RPMI8226 (cell line): ENCODE measurements at regions not wholly inside any gene's neighbourhood (a gene's known extent, or its start where the extent isn't known, plus 50 kb on each side); places are given as distances from the start of the nearest gene placed in this dataset.
A peak's percentile ranks its signal among the peaks of the same experiment; 100 is the strongest.
"Not testable (repeated sequence)": the region's sequence is repeated elsewhere in the genome, so short reads cannot be mapped to it uniquely, and the experiment has no call there.

Experiments used
- DNase-seq: peaks from one replicate; pipeline ENCODE4 v3.0.0-alpha.2; 2015

DNA sequence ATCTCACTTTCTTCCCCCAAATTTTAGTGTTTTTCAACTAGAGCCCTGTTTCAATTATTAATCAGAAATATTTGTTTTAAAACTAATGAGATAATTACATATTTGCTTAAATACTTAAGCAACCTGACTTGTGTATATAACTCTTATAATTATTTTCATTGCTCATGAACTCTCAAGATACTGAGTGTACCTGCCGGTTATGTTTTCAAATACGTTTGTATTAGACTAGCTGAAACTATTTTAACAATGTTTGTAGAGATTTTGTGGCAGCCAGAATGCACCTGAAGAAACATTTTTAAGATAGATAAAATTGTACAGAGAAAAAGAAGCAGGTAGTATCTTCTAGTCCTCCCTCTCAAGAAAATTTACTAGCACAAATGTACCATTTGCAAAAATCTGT, 140.6 kb upstream of the CXADR start:
- no peak for DNase-seq

GRCh38 chr21:17386498-17386897, 126.3 kb upstream of the CXADR start:
- no peak for DNase-seq

DNA sequence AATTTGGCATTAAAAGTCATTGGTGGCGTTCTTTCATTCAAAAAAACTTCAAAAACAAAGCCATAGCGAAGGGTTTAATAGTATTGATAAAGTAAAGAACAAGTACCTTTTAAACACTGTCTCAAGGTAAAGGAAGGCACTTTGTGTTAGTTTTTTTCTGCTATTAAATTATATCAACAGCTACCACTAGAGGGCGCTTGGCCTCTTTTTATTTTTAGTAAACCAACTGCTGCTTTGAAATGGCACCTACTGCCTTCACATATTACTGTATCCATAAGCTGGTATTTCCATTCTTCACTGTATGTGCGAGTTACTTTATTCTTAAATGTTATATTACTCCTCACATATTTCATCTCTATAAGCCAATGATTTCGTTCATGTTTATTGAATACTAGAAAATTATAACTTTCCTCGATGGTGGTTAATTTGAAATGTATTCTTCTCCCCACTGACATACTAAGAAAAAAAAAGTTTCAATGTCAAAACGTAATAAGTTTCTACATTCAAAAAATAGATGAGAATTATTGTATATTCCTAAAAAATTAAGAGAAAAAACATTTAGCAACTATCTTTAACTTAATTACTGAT, 125.7 kb upstream of the CXADR start:
- DNase-seq, result peak; percentile 77

GRCh38 chr21:17388226-17388625, 124.6 kb upstream of the CXADR start:
- DNase-seq, result peak; percentile 6

GRCh38 chr21:17389311-17389710, 123.5 kb upstream of the CXADR start:
- DNase-seq, result no peak

GRCh38 chr21:17390569-17390968, 122.3 kb upstream of the CXADR start:
- no peak for DNase-seq

DNA sequence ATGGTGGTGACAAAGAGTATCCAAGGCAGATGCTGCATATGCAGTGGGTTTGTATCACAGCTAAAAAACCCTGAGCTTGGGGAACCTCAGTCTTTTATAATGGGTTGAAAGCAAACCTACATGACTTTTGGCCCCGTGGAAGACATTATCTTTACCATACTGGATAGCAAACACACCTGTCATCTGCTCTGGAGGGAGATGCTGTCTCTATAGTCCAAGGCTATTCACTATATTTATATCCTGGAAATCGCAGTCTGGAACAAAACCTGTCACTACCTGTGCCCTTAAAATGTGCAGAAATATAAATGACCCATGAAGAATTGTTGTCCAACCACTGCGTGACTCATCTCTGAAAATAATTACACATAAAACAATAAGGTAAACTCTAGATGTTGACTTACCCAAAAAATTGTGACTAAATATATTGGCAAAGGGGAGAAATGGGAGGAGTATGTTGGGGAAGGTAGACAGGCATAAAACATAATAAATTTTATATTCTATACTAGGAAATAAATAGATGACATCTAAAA, 121.0 kb upstream of the CXADR start:
- DNase-seq, result no peak

DNA sequence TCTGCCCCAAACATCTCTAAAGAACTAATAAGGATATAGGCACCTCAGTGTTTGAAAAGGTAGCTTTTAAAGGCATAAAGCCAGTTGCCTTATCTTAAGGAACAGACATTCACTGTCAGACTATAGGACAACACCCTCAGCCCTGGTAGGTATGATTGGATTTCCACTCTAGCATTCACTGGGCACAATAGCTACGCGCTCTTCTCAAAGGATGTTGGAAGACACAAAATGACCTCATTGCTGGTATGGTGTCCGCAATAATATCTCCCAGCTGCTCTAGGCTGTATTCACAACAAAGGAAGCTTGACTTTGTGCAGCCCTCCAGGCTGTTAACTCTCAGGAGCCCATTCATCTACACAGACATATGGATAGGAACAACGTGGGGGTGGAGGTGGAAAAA, 119.4 kb upstream of the CXADR start:
- DNase-seq, result no peak

DNA sequence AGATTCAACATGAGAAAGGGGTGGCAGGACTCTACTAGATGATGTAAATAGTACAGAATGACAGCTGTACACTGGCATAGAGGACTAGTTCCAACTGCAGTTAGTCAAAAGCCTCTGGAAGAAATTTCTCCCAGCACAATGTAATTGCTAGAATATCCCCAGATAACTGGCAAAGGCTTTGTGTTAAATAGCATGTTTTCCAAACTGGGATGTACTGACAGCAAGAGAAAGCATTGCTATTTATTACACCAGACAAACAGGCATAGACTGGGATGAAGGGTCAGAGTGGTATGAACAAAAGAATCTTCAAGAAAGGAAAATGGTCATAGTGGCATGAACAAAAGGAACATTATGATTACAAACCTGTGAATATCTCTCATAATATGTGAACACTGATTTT, 115.9 kb upstream of the CXADR start:
- DNase-seq, result no peak

GRCh38 chr21:17397703-17398102, 115.1 kb upstream of the CXADR start:
- DNase-seq, result no peak

DNA sequence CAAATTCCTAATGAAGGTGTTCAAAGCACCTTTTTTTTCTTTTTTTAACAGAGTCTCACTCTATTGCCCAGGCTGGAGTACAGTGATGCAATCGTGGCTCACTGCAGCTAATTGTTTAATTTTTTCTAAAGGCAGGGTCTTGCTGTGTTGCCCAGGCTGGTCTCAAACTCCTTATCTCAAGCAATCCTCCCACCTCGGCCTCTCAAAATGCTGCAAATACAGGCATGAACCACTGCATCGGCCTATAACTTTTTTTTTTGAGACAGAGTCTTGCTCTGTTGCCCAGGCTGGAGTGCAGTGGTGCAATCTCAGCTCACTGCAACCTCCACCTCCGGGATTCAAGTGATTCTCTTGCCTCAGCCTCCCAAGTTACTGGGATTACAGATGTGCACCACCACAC, 113.9 kb upstream of the CXADR start:
- DNase-seq, result not testable (repeated sequence)

- no peak for DNase-seq
These were observed 109.9 kb upstream of the CXADR start for GRCh38 chr21:17402937-17403336.

DNA sequence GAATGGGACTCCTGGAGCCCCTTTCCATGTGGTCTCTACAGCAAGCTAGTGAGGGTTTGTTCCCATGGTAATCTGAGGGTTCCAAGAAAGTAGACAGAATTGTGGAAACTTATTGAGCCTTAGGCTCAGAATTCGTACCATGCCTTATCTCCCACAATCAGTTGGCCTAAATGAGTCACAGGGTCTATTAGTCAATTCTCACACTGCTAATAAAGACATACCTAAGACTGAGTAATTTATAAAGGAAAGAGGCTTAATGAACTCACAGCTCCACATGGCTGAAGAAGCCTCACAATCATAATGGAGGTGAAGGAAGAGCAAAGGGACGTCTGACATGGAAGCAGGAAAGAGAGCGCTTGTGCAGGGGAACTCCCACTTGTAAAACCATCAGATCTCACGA, 106.6 kb upstream of the CXADR start:
- DNase-seq, result no peak

DNA sequence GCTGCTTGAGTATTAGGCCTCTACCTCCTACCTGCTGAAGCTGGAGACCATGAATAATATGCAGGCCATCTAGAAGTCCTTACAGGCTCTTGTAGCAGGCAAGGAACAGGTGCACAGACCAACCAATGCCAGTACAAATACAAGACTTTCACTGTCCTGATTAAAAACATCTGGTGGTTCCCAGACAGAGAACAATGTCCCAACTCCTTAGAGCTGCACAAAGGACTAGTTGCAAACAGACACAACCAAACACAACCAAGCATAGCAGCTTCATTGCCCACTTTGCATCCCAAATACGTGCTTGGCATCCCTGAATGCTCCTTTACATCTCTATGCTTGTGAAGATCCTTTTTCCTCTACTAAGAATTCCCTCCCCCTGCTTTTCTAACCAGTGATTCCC, 98.1 kb upstream of the CXADR start:
- DNase-seq, result no peak

- no peak for DNase-seq
These were observed 96.7 kb upstream of the CXADR start for GRCh38 chr21:17416139-17416538.

DNA sequence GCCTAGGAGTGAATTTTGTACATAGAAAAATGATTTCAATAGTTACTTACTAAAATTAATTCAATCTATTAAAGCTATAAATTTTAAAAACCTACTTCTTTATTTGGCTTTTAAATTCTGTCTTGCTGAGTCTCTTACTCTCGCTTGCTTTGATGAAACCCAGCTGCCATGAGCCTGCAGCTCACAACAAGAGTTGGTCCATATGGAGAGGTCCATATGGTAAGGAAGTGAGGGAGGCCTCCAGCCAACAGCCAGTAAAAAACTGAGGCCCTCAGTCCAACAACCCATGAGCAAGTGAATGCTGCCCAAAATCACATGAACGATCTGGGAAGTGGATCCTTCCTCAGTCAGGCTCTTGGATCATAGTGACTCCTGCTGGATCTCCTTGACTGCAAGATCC, 89.9 kb upstream of the CXADR start:
- no peak for DNase-seq

DNA sequence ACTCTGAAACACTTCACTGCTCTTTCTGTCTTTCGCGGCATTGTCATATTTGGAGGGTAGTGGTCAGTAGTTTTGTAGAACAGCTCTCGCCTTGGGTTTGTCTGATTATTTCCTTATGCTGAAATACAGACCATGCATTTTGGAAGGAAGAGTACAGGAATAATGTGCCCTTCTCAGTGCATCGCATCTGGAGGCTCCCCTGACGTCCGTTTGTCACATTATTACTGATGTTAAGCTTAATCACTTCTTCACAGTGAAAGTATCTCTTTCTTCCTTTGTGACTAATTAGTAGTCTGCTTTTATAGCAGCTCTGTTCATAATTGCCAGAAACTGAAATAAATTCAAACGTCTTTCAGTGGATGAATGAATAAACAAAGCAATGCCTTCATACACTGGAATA, 85.7 kb upstream of the CXADR start:
- DNase-seq, result no peak

DNA sequence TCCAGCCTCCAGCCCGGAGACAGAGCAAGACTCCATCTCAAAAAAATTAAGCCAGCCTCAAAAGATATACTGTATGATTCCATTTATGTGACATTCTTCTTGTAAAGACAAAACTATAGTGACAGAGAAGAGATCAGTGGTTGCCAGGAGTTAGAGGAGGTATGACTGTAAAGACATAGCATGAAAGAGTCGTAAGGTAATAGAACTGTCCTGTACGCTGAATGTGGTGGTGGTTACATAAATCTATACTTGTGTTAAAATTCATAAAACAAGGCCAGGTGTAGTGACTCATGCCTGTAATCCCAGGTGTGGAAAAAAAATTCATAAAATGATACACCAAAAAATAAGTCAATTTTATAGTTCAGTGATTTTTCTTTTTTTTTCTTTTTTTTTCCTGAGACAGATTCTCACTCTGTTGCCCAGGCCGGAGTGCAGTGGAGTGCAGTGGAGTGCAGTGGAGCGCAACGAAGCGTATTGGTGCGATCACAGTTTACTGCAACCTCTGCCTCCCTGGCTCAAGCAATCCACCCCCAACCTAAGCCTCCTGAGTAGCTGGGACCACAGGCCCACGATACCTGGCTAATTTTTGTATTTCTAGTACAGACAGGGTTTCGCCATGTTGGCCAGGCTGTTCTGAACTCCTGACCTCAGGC, 84.9 kb upstream of the CXADR start:
- DNase-seq, result no peak

GRCh38 chr21:17428484-17428869, 84.4 kb upstream of the CXADR start:
- DNase-seq, result no peak

DNA sequence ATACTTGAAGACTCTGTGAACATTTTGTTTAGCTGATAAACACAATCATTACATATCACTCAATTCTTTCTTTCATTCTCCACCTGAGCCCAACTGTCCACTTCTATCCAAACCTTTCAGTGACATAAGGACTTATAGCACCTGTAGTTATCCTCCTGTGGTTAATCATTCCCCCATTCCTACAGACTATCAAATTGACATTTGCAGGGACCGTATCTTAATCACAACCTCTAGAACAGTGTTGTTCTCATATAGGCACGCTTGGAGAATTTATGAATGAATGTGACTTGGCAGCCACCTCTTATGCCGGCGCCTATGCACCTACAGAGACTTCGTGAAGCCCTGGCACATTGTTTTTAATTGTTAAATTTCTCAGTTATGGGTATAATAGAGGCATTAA, 83.9 kb upstream of the CXADR start:
- DNase-seq, result no peak

- no peak for DNase-seq
These were observed 82.9 kb upstream of the CXADR start for GRCh38 chr21:17429936-17430335.

DNA sequence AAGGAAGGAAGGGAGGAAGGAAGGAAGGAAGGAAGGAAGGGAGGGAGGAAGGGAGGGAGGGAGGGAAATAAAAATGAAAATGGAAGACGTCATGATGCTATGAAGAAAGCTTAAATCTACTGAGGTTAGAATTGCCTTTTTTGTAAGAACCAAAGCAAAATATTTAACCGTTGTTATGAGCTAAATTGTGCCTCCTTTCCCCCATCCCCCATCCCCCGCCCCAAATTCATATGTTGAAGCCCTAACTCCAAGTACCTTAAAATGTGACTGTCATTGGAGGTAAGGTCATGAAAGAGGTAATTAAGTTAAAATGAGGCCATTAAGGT, 80.1 kb upstream of the CXADR start:
- no peak for DNase-seq

GRCh38 chr21:17433730-17434129, 79.1 kb upstream of the CXADR start:
- DNase-seq, result no peak

GRCh38 chr21:17435565-17436543, 77.0 kb upstream of the CXADR start:
- no peak for DNase-seq
